GM21786 (cell line): ENCODE measurements at regions not wholly inside any gene's neighbourhood (a gene's known extent, or its start where the extent isn't known, plus 50 kb on each side); places are given as distances from the start of the nearest gene placed in this dataset.
"Not testable (repeated sequence)": the region's sequence is repeated elsewhere in the genome, so short reads cannot be mapped to it uniquely, and the experiment has no call there.

ENCODE experiments used
- ATAC-seq: cut with Tn5 transposase; IDR thresholded peaks from one replicate; pipeline ENCODE4 v1.9.1; 2021; ENCODE audit not compliant: unreplicated experiment

DNA sequence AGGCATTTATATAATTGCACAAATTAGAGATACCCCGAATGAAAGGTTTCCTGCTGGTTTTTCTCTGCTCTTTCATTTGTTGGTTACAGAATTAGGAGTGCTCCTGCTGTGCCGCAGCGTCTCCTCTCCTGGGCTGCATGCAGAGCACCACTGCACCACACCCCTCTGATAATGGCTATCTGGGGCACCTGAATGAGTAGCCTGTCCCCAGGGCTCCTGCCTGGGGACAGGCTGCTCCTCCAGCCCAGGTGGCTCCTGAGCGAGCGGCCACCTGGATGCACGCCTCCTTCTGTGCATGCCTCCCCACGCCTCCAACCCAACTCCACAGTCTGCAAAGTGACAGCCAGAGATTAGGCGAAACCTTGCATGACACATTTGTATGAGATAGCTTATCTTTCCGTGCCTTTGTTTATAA, 242.6 kb upstream of the FZD8 start:
- ATAC-seq: no peak

DNA sequence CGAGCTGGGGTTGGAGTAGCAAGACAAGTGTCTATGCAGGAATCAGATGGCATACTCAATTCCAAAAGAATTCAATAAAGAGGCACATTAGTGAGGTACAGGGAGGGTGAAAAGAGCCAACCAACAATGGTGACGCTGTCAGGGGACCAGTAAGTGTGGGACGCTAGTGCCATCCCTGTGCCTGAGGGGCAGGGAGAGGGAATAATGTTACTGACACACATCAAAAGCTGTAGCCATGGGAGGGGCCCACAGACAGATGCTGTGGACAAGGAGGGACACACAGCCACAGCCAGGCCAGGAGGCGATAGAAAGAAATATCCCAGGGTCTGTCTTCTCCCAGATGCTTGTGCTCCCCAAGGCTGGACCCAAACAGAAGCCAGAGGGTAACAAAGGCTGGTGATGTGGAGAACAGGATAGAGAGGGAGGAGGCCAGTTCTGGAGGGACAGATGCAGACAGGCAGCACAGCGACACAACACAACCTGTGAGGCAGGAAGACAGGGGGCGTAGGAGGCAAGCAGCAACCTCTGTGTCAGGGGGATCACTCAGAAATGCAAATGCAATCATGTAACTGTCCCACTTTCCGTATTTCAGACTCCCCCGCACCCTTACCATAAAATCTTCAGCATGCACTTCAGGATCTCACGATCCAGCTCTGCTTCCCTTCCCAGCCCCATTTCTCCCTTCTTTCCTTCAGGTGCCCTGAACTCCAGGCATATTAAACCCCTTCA, 240.5 kb upstream of the FZD8 start:
- no peak for ATAC-seq

DNA sequence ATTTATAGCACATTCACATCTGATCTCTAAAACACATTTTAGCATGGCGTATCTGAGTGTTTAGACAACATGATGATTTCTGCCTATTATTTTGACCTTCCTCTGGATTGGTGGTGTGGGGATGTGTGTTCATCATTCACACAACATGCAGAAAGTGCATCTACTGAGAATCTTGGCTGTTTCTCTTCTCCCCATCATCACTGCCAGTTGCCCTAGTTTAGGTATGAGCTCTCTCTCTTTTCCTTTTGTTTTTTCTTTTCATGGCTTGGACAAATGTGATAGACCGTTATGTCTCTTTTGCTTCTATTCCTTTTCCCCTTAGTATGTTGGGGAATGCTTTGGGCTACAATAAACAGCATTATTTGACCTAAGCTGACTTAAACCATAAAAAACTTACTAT, 239.2 kb upstream of the FZD8 start:
- no peak for ATAC-seq

DNA sequence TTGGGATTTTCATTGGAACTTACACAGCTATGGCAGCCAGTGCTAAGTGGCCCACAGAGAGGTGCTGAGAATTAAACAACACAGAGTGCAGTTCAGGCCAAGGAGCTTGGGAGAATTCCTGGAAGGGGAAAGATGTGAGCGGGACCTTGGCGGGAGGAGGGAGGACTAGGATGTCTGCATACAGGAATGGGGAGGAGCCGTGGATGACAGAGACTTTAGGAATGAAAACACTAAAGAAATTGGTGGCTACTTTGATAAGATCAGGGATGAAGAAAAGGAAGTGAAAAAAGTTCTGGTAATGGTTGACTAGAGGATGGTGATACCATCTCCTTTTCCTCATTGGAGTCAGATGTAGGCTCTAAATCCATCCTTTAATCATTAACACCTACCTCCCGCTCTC, 234.2 kb upstream of the FZD8 start:
- ATAC-seq: no peak

DNA sequence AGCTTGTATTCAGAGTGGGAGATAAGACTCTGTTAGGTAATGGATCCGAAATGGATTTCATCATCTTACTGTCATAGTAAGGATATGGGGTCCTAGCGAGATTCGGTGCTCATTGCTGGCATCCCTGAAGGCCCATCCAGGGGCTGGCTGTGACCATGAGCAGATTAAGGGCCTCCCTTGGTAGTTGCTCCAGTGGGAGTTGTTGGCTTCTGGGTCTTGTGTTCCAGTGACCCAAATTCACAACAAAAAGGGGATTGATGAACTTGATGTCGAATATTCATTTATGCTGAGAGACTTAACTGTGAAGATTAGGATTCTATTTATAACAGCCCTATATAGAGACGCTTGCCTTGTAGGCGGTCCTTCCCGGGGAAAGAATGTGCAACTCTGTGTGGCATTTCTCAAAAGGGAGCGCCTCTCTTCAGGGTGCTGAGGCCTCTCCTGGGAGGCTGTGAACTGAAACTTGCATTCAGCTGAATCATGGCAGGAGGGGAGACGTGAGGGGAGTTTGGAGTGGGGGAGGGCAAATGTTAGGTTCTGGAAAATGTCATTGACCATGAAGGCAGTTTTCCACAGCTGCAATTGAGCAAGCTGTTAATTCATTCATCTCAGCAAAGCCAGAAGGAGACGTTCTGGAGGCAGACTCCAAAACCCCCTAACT, 233.1 kb upstream of the FZD8 start:
- ATAC-seq: no peak

DNA sequence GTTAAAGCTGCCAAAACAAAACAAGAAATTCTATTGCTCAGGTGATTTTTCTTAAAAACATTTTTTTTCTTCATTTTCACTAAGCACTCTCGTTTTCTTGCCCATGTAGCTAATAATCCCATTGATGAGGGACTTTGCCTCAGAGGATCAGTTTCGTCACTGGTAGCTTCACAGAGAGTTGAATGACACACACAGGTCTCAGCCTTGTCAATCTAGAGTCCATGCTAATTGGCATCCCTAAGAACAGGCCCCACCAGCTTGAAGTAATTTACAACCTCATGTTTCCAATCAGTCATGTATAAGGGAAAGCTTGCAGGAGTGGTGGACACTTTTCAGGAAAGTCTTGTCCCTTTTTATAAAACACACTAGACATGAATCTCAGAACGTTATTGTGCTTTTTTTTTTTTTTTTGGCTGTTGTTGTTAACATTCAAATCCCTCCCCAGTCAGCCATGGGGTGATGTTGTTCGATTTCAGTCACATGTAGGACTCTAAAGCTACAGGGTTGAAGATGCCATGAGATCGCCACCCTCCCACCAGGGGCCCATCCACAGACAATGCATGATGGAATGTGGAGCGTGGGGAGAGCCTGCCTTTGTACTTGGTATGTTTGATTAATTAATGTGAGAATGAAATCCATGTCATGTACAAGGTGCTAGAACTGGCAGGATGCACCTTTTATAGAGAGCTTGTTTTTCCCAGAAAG, 232.4 kb upstream of the FZD8 start:
- ATAC-seq: no peak

DNA sequence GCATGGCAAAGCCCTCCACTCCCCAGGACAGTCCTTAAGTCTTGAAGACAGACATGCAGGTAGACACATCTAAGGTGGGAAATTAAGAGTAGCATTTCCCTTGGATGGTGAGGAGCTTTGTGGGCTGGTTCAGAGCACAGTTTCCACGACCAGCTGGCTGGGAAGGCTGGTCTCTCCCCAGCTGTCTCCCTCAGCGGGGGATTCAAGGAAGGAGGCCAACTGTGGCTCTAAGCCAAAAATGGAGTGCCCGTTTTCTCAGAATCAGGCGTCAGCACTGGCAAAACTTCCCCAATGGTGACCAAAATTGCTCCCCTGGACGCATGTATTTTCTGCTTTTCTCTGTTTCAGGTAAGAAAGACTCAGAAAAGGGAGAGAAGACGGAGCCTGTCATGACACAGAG, 230.6 kb upstream of the FZD8 start:
- no peak for ATAC-seq

DNA sequence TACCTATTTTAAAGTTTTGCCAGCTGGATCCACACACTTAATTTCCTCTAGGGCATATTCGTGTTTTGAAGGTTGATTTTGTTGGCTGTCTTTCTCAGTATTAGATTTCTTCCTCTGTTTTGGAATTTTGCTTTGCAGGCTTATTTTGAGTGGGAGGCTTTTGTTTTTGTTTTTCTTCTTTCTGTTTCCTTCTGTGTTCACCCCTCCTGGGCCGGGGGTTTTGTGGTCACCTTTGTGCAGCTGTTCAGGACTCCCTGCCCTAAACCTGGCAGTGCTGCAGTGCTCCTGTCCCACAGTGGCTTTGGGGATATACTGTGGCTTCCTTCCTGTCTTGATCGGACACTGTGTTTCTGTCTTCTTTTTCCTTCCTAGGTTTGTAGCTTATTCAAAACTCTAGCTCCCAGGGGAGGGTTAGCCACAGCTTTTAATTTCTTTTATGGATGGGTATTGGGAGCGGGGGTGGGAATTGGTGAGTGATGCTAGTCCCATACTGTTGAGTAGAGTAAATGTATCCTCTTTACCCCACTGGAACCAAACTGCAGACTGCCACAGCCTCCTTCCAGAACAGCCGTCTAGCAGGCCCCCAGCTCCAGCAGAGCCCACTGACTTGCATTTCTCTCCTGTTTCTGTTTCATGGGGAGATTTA, 228.7 kb upstream of the FZD8 start:
- ATAC-seq: no peak

DNA sequence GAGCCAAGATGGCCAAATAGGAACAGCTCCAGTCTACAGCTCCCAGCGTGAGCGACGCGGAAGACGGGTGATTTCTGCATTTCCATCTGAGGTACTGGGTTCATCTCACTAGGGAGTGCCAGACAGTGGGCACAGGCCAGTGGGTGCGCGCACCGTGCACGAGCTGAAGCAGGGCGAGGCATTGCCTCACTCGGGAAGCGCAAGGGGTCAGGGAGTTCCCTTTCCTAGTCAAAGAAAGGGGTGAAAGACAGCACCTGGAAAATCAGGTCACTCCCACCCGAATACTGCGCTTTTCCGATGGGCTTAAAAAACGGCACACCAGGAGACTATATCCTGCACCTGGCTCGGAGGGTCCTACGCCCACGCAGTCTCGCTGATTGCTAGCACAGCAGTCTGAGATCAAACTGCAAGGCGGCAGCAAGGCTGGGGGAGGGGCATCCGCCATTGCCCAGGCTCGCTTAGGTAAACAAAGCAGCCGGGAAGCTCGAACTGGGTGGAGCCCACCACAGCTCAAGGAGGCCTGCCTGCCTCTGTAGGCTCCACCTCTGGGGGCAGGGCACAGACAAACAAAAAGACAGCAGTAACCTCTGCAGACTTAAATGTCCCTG, 216.7 kb upstream of the FZD8 start:
- not testable (repeated sequence) for ATAC-seq

DNA sequence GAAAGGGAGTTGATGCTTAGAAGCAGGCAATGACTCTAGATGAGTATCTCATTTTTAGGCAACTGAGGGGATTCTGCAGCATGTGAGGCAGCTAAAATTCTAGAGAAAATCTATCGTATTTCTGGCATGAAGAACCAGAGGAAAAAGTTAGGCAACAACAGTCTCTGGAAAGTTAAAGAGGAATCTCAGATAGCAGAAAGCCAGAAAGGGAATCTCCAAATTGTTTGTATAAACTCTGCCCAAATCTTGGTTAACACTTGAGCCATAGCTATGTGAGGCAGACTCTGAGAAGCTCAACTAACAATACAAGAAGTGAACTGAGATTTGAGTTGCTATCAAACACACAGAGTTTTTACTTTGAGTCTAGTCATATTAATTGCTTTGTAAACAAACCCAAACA, 215.8 kb upstream of the FZD8 start:
- no peak for ATAC-seq

DNA sequence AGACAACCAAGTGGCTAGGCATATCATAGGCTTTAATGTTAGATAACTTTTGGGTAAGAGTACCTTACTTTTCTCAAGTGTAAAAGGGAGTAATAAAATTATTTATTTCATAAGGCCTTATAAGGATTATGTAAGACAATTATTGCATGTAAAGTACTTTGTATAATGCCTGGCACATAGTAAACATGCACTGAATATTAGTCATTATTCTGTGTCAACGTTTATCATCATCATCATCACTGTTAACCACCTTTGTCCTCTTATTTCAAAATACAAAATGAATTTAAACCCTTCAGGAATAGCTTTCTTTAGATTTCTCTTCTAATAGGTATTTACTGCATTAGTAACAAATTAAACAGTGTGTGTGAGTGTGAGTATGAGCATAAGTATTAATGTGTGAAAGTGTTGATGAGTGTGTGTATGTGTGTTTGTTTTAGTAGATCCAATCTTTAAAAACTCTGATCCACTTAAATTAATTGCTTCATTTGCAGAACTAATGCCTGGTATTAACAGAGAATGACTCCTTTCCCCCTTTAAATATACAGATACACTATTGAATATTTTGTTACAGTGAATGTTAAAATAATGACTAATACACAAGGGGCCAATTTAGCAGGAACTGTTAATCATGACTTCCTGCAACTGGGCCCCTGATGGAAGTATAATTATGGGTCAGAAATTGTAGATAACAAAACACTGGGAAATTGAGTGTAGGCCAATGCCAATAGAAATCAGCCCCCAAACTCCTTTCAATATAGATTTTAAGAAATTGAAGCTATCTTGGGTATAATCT, 213.3 kb upstream of the FZD8 start:
- no peak for ATAC-seq

DNA sequence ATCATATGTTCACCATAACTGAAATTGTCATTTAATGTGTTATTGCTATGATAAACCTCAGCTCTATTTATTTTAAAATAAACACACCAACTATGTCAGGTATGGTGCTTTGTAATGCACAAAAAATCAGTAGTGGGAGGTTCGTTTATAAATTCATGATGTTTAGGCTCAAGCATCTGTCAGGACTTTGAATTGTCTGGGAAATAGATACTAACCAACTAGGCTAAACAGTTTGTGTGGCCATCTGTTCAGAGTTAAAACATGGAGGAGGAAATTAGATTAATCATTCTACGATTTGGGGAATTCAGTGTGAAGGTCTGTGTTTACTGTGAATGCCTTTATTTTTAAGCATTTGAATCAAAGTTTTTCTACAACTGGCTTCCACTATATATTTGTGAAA, 212.6 kb upstream of the FZD8 start:
- ATAC-seq: no peak

DNA sequence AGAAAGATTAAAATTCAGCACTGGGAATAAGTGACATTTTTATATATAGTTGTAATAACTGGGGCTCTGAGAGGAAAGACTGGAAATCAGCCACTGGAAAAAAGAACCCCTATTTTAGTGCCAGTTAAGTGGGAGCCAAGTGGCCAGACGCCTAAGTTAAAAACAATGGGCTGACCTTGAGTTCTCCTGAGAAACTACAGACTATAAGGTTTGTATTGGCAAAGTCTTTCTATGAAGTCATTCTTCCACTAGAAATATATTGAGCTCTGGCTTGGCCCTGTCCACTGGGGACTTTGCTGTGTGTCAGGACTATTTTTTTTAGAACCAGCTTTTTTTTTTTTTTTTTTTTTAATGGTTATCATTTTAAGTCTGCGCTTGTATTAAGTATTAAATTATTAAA, 210.6 kb upstream of the FZD8 start:
- ATAC-seq: no peak

DNA sequence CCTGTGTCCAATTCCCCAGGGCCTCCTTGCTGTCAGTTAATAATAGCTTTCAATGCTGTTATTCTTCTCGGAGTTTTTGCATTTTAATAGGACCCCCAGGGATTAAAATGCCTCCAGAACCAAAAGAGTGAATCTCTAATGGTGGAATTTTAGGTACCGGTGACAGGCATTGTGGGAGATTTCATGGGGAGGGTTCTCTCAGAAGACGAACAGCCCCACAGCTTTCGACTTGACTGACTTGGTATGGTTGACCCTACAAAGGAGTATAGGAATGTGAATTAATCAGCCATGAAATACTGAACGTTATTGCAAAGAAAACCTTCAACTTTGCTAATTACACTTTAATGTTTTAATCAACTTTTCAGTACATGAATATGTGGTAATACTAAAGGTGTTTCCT, 206.3 kb upstream of the FZD8 start:
- ATAC-seq: no peak

DNA sequence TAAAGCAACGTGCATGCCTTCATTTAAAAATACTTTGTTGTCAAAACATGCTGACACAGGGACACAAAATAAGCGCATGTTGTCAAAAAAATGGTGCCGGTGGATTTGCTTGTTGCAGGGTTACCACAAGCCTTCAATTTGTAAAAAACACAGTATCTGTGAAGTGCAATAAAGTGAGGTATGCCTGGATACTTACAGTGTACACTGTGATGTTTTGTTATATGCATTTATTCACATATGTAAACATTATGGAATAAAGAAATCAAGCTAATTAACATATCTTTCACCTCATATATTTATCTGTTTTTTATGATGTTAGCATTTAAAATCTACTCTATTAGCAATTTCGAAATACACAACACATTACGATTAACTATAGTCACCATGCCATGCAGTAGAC, 202.6 kb upstream of the FZD8 start:
- no peak for ATAC-seq

DNA sequence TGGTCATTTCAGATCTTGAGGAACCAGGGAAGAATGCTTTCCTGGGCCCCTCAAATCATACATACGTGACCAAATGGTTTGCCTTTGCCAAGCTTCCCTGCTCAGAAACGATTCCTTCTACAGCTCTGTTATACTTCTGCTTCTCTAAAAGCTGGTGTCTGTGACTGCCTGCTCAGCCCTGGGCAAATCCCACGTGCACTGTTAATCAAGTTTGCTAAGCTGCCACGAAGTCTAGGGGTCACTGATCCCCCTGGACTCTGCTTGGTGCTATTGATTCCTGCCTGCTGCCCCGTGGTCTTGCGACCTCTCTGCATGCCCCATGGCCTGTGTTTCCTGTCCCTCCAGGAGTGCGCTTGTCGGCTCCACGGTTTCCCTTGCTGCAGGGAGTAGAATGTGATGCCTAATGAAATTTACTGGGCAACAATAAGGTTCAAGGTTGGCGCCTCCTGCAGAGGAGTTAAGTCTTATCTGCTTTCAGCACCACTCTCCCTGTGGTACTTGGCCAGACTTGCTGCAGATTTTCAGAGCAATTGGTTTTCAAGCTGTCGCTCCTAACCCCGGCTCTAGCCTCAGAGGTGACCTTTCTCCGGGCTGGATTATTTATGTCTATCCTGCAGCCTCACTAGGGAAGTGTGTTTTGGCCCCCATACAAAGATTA, 201.6 kb upstream of the FZD8 start:
- no peak for ATAC-seq

DNA sequence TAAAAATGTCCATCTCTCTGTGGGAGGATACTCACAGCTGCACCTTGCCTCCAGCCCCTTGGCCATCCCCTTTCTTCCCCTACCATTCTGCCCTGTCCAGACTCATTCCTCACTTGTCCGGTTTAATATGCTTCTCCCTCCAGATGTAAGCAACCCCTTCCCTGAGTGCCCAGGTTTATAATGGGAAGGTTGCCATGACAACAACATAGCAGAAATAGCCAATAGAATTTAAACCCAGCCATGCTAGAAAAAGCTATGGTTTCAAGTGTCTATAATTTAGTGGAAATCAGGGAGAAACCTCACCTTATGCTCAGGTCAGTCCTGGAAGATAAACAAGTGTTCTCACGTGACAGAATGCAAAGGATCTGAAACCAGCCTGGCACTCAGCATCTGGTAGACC, 196.0 kb upstream of the FZD8 start:
- no peak for ATAC-seq

DNA sequence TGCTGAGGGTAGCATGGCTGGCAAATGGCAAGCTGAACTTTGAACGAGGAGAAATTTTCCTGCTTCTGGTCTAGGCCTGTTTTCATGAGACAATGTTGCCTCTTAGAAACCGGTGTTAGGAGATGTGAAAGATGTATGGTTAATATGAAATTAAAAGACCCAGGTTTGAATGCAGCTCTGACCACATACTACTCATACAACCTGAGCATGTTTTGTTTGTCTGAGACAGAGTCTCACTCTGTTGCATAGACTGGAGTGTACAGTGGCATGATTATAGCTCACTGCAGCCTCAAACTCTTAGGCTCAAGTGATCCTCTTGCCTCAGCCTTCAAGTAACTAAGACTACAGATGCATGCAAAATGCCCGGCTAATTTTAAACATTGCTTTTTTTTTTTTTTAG, 193.4 kb upstream of the FZD8 start:
- ATAC-seq: no peak

DNA sequence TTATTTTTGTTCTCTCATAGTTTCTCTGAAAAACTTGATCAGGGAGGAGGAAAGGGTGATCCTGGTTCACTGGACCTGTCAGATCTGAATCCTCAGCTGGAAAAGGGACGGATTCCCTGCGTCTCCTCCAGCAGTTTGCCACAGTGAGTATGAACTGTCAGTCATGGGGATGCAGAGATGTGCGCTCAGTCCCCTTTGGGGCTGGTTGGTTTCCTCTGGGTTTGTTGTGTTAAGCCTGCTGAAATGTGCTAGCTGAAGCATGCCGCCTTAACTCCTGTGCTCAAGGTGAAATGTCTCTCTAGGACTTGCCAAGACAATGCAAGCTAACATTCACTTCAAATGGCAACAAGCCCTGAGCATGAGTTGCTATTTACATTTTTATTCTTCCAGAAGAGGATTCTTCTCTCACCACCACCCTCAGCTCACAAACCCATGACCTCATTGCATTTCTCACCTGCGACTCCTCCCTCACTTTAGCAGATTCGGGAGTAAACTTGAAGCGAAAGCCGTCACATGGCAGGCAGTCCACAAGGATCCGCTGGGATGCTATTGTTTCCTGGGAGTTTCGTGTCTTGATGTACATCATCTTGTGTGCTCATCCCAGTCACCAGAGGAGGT, 192.9 kb upstream of the FZD8 start:
- no peak for ATAC-seq

DNA sequence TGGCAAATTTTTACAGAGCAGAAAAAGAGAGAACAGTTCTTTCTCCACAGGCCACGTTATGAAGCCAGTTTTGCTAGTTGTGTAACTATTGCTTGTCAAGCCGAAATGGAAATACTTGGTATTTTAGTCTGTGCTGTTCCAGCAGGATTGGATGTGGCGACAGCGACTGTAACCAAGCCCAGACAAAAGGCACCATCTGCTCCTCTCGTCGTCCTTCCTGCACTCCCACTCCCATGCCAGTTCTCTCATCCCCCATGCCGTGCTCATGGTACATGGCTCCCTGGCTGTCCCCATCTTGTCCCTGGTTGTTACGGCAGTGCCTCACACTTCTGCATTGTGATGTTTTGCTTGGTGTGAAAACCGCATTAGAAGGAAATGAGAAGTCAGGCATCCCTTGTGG, 185.7 kb upstream of the FZD8 start:
- no peak for ATAC-seq
